Stomach (tissue), 8 donors: ENCODE measurements at regions not wholly inside any gene's neighbourhood (a gene's known extent, or its start where the extent isn't known, plus 50 kb on each side); places are given as distances from the start of the nearest gene placed in this dataset.

Experiments used
- DNase-seq, 2 donors: peaks; one replicate each; pipeline versions ENCODE4 v3.0.0 to v3.0.0-alpha.2; 2013 to 2019
- H3K27ac ChIP-seq, 5 donors: fragments of 200-600 bp in 4 of 5; sonication (generic) in 4 of 5; one replicate each; pipeline ENCODE4 v1.5.1; 2013 to 2019; ENCODE audit warnings: mild to moderate bottlenecking in 1 of 5, moderate library complexity in 1 of 5
- H3K27me3 ChIP-seq, 3 donors: fragments of 200-600 bp; sonication (generic); one replicate each; pipeline ENCODE4 v1.5.1; 2017 to 2019; ENCODE audit warnings: mixed run types in 1 of 3
- H3K36me3 ChIP-seq, 4 donors: fragments of 200-600 bp; sonication (generic); 1 replicate in 3 of 4; 2 replicates in 1 of 4; pipeline ENCODE4 v1.5.1; 2016 to 2019
- H3K4me1 ChIP-seq, 4 donors: fragments of 200-600 bp; sonication (generic); one replicate each; pipeline ENCODE4 v1.5.1; 2016 to 2019
- H3K4me3 ChIP-seq, 4 donors: fragments of 200-600 bp; sonication (generic) in 3 of 4; one replicate each; pipeline ENCODE4 v1.5.1; 2016 to 2019; ENCODE audit warnings: mild to moderate bottlenecking in 1 of 4
- H3K9me3 ChIP-seq, 4 donors: fragments of 200-600 bp; sonication (generic); one replicate each; pipeline ENCODE4 v1.5.1; 2016 to 2019
- EP300 ChIP-seq: sonication (generic); formaldehyde crosslinking; IDR thresholded peaks from one replicate; pipeline ENCODE4 v1.6.1; 2017; ENCODE audit warnings: antibody characterized with exemption
- POLR2A ChIP-seq, 4 donors: fragments of 450-650 bp; IDR thresholded peaks; one replicate each; pipeline ENCODE4 v1.6.1; 2016; ENCODE audit warnings: antibody characterized with exemption in 4 of 4, control low read depth in 2 of 4, mild to moderate bottlenecking in 1 of 4, moderate library complexity in 1 of 4
- POLR2AphosphoS5 ChIP-seq, 3 donors: sonication (generic); formaldehyde crosslinking; IDR thresholded peaks; one replicate each; pipeline ENCODE4 v1.6.1; 2016; ENCODE audit warnings: antibody characterized with exemption in 3 of 3
- WGBS, 5 donors: extraction: QIAGEN DNeasy Blood & Tissue Kit in 3 of 5; methylation state at CpG; one replicate each; pipeline versions ENCODE4 v1.1.5 to v1.1.7; 2013 to 2018; 5-methylcytosine and 5-hydroxymethylcytosine counted together
- intact Hi-C: fragments of 100-400 bp; cut with DNase I; formaldehyde crosslinking; loops from one replicate; pipeline ENCODE4 v1.15.1; 2023; ENCODE audit warnings: low total_unique reads
- TF ChIP-seq, protein P1 (sequence below), 7 experiments: fragments of 450-650 bp in 4 of 7; fragments of 200-600 bp in 3 of 7; sonication (generic) in 3 of 7; IDR thresholded peaks; one replicate each; pipeline ENCODE4 v1.5.1; 2016 to 2019; ENCODE audit warnings: antibody characterized with exemption in 7 of 7, control low read depth in 2 of 7, mild to moderate bottlenecking in 1 of 7
- donor health status: healthy with polysubstance abuse.
- donor health status: Bipolar disorder and iron deficiency.
- donor health status: healthy.

DNA sequence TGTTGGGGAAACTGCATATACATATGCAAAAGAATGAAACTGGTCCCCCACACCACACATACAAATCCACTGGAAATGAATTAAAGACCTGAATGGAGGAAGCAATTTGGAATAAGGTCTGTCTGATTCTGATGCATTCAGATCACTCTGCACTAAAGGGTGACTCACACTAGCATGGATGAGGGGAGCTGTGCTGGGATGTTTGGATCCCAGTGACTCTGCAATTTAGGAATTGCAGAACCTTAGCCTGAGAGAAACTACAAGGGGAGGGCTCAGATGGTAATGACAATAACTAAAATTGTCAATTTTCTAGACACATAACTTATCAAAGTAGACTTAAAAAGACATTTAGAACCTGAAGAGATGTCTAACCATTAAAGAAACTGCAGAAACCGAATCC lies 312.0 kb downstream of the CDK5RAP2 start:
- no peak overlapping the region for H3K27ac ChIP-seq
- no peaks in the 10 kb centered on the region for H3K4me1 ChIP-seq
- no peak for DNase-seq
- no peak for TF ChIP-seq POLR2AphosphoS5 (IDR thresholded peaks at IDR 0.05)
- intact Hi-C loops, result no loop called here
- no peaks in the 10 kb centered on the region for H3K36me3 ChIP-seq
- peaks cover 0 to 3% (median 0%) of the 10 kb centered on the region in 4 donors for H3K9me3 ChIP-seq
- no peaks in the 10 kb centered on the region for H3K27me3 ChIP-seq
- no peak overlapping the region for H3K4me3 ChIP-seq
- WGBS, 5 donors, result 61 to 87% (median 79%) methylated on average over 1 of the region's 1 CpG

DNA sequence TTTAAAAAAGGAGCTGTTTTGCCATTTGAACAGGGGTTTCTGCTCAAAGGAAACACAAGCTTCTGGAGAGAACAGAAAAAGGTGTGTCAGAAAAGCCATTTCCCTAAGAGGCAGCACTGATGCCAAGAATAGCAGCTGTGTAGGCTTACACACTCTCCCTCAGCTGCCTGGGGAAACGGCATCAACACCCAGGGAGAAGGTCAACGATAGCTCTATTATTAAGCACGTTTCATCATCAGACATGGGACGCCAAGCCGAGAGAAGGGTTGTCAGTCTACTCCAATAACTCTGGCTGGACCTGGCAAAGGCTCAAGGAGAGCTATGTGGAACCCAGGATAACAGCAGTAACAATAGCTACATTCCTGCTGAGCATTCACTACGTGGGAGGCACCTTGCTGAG lies 314.2 kb downstream of the CDK5RAP2 start:
- DNase-seq, result no peak
- H3K27me3 ChIP-seq, result no peaks in the 10 kb centered on the region
- 47 to 68% (median 60%) methylated on average over 6 of the region's 6 CpGs for WGBS, 5 donors
- no peak overlapping the region for H3K4me3 ChIP-seq
- H3K27ac ChIP-seq, result no peak overlapping the region
- TF ChIP-seq, protein P1, sequence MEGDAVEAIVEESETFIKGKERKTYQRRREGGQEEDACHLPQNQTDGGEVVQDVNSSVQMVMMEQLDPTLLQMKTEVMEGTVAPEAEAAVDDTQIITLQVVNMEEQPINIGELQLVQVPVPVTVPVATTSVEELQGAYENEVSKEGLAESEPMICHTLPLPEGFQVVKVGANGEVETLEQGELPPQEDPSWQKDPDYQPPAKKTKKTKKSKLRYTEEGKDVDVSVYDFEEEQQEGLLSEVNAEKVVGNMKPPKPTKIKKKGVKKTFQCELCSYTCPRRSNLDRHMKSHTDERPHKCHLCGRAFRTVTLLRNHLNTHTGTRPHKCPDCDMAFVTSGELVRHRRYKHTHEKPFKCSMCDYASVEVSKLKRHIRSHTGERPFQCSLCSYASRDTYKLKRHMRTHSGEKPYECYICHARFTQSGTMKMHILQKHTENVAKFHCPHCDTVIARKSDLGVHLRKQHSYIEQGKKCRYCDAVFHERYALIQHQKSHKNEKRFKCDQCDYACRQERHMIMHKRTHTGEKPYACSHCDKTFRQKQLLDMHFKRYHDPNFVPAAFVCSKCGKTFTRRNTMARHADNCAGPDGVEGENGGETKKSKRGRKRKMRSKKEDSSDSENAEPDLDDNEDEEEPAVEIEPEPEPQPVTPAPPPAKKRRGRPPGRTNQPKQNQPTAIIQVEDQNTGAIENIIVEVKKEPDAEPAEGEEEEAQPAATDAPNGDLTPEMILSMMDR (IDR thresholded peaks at IDR 0.05), result no peak
- TF ChIP-seq POLR2AphosphoS5 (IDR thresholded peaks at IDR 0.05) (no peak), EP300 (no peak), POLR2A (IDR thresholded peaks at IDR 0.05) (no peak)
- peaks cover 0 to 2% (median 0%) of the 10 kb centered on the region in 4 donors for H3K9me3 ChIP-seq
- no peaks in the 10 kb centered on the region for H3K36me3 ChIP-seq
- intact Hi-C loops, result no loop called here
- H3K4me1 ChIP-seq, result no peaks in the 10 kb centered on the region

DNA sequence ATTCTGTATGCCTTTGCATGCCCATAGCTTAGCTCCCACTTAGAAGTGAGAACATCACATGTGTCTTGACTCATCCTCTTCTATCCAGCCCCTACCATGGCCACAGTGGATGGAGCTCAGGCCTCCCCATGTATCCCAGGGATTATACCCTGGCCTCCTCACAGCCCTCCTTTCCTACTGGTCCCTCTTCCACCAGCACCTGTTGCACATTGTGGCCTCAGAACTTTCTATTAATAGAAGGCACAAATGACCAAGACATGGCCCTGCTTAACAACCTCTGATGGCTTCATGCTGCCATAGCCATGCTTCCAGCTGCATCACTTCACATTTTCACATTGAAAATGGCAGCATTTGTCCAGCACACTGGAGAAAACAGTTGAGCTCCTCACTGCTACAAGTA lies 315.4 kb downstream of the CDK5RAP2 start:
- H3K27ac ChIP-seq, result no peak overlapping the region
- H3K4me1 ChIP-seq, result no peaks in the 10 kb centered on the region
- no peaks in the 10 kb centered on the region for H3K36me3 ChIP-seq
- no peak for DNase-seq
- TF ChIP-seq, protein P1 (IDR thresholded peaks at IDR 0.05), result no peak
- no peak for TF ChIP-seq POLR2AphosphoS5 (IDR thresholded peaks at IDR 0.05)
- no peak for TF ChIP-seq POLR2A (IDR thresholded peaks at IDR 0.05)
- TF ChIP-seq EP300, result no peak
- no peaks in the 10 kb centered on the region for H3K27me3 ChIP-seq
- intact Hi-C loops, result no loop called here
- H3K9me3 ChIP-seq, result no peaks in the 10 kb centered on the region
- no peak overlapping the region for H3K4me3 ChIP-seq

GRCh38 chr9:120263836-120264235 lies 316.1 kb downstream of the CDK5RAP2 start:
- TF ChIP-seq, protein P1 (IDR thresholded peaks at IDR 0.05), result no peak
- TF ChIP-seq POLR2A (IDR thresholded peaks at IDR 0.05) (no peak), EP300 (no peak), POLR2AphosphoS5 (IDR thresholded peaks at IDR 0.05) (no peak)
- no peak overlapping the region for H3K4me3 ChIP-seq
- intact Hi-C loops, result no loop called here
- H3K36me3 ChIP-seq, result no peaks in the 10 kb centered on the region
- DNase-seq, result no peak
- H3K9me3 ChIP-seq, result no peaks in the 10 kb centered on the region
- H3K27me3 ChIP-seq, result no peaks in the 10 kb centered on the region
- whole genome bisulfite sequencing, 5 donors, result 68 to 79% (median 74%) methylated on average over 4 of the region's 4 CpGs
- no peak overlapping the region for H3K27ac ChIP-seq
- no peaks in the 10 kb centered on the region for H3K4me1 ChIP-seq

GRCh38 chr9:120261419-120261818 lies 318.5 kb downstream of the CDK5RAP2 start:
- 49 to 65% (median 56%) methylated on average over 6 of the region's 6 CpGs for WGBS, 5 donors
- Histone ChIP-seq H3K9me3 (no peaks in the 10 kb centered on the region), H3K27ac (no peak overlapping the region), H3K27me3 (no peaks in the 10 kb centered on the region), H3K36me3 (no peaks in the 10 kb centered on the region), H3K4me3 (no peak overlapping the region), H3K4me1 (no peaks in the 10 kb centered on the region)
- intact Hi-C loops, result no loop called here
- no peak for DNase-seq
- TF ChIP-seq POLR2A (IDR thresholded peaks at IDR 0.05) (no peak), POLR2AphosphoS5 (IDR thresholded peaks at IDR 0.05) (no peak), EP300 (no peak)
- TF ChIP-seq, protein P1 (IDR thresholded peaks at IDR 0.05), result no peak
